CD8-positive, alpha-beta memory T cell (primary cell): ENCODE measurements at regions not wholly inside any gene's neighbourhood (a gene's known extent, or its start where the extent isn't known, plus 50 kb on each side); places are given as distances from the start of the nearest gene placed in this dataset.
"Not testable (repeated sequence)": the region's sequence is repeated elsewhere in the genome, so short reads cannot be mapped to it uniquely, and the experiment has no call there.

Experiments
- CTCF ChIA-PET: fragments of 350-600 bp; sonication (Branson Sonifier 250); formaldehyde crosslinking; loops from one replicate; lab custom pipeline; 2021; ENCODE audit warnings: antibody characterized with exemption; lab: Charles Lee
- POLR2A ChIA-PET: fragments of 350-600 bp; sonication (Branson Sonifier 250); formaldehyde crosslinking; loops from one replicate; lab custom pipeline; 2021; ENCODE audit warnings: antibody characterized with exemption; lab: Charles Lee
- DNase-seq, 5 donors: peaks; one replicate each; pipeline versions ENCODE4 v3.0.0 to v3.0.0-alpha.2; 2020 to 2022; ENCODE audit warnings: mixed read lengths in 1 of 5
- H3K27ac ChIP-seq: one replicate; pipeline ENCODE4 v1.7.0; 2013; ENCODE audit warnings: low read depth, mild to moderate bottlenecking, low read length, moderate library complexity
- H3K27me3 ChIP-seq: 2 replicates; pipeline ENCODE4 v1.7.0; 2013; ENCODE audit warnings: low read length, mild to moderate bottlenecking; ENCODE audit not compliant: insufficient read depth, poor library complexity, severe bottlenecking
- H3K36me3 ChIP-seq: 2 replicates; pipeline ENCODE4 v1.7.0; 2013; ENCODE audit warnings: mild to moderate bottlenecking, low read length, moderate library complexity; ENCODE audit not compliant: insufficient read depth
- H3K4me1 ChIP-seq: 2 replicates; pipeline ENCODE4 v1.7.0; 2013; ENCODE audit warnings: mild to moderate bottlenecking, low read length, moderate library complexity; ENCODE audit not compliant: insufficient read depth
- H3K4me3 ChIP-seq: 2 replicates; pipeline ENCODE4 v1.7.0; 2013; ENCODE audit warnings: mild to moderate bottlenecking, low read length
- H3K9me3 ChIP-seq: 2 replicates; pipeline ENCODE4 v1.7.0; 2013; ENCODE audit warnings: mild to moderate bottlenecking, low read length
- H3K27ac Mint-ChIP-seq, 8 donors: one replicate each; pipeline ENCODE4 v1.8.0; 2020 to 2021; ENCODE audit warnings: mixed read lengths in 8 of 8, mild to moderate bottlenecking in 6 of 8, inconsistent platforms in 3 of 8, moderate library complexity in 3 of 8
- H3K27me3 Mint-ChIP-seq, 2 donors: one replicate each; pipeline ENCODE4 v1.8.0; 2020 to 2021; ENCODE audit warnings: mixed read lengths in 2 of 2, mild to moderate bottlenecking in 1 of 2, moderate library complexity in 1 of 2
- H3K36me3 Mint-ChIP-seq, 3 donors: one replicate each; pipeline ENCODE4 v1.8.0; 2020 to 2021; ENCODE audit warnings: mixed read lengths in 3 of 3, inconsistent platforms in 1 of 3, mild to moderate bottlenecking in 1 of 3
- H3K4me1 Mint-ChIP-seq, 3 donors: one replicate each; pipeline ENCODE4 v1.8.0; 2020 to 2021; ENCODE audit warnings: mixed read lengths in 3 of 3, inconsistent platforms in 1 of 3, mild to moderate bottlenecking in 1 of 3
- H3K4me3 Mint-ChIP-seq, 7 donors: one replicate each; pipeline ENCODE4 v1.8.0; 2020 to 2021; ENCODE audit warnings: mixed read lengths in 7 of 7, mild to moderate bottlenecking in 6 of 7, moderate library complexity in 4 of 7, inconsistent platforms in 2 of 7
- H3K9me3 Mint-ChIP-seq, 5 donors: one replicate each; pipeline ENCODE4 v1.8.0; 2020 to 2022; ENCODE audit warnings: mixed read lengths in 5 of 5, mild to moderate bottlenecking in 3 of 5, moderate library complexity in 2 of 5, inconsistent platforms in 1 of 5

- H3K27ac ChIP-seq, H3K4me3 Mint-ChIP-seq, H3K36me3 ChIP-seq, H3K27ac Mint-ChIP-seq, H3K4me1 ChIP-seq, POLR2A ChIA-PET, H3K27me3 ChIP-seq, H3K4me1 Mint-ChIP-seq, H3K9me3 Mint-ChIP-seq, H3K4me3 ChIP-seq, H3K36me3 Mint-ChIP-seq, DNase-seq, H3K9me3 ChIP-seq: not testable (repeated sequence)
- CTCF ChIA-PET: interaction anchor here (1.4 kb wide), 1 partner anchor 108 kb away, joined by 3 read pairs; no protein-coding TSS in a partner anchor
- H3K27me3 Mint-ChIP-seq: peaks cover 3 to 45% of the 10 kb centered on the region in 2 donors
Observed at GRCh38 chr12:8282181-8282580, 54.8 kb upstream of the FAM90A1 start.

DNA sequence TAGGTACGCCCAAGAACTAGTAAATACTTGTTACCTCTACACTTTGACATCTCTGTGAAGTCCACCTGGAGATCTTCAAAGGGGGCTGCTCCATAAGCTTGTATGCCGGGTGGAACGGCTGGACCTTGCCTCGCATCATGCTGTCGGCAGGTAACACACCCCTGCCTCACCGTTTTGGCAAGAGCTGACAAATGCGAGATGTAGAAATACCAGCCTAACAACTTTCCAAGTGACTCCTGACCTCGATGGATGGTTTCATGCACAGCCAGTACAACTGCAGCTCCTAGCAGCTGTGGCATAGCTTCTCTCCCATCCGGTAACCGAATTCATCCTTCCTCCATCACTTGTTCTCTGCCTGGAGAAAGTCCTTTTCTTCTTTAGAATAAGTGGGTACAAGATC, 58.3 kb upstream of the FAM90A1 start:
- H3K27ac ChIP-seq, CTCF ChIA-PET, POLR2A ChIA-PET, DNase-seq, H3K36me3 ChIP-seq, H3K4me3 Mint-ChIP-seq, H3K4me3 ChIP-seq, H3K9me3 ChIP-seq, H3K4me1 Mint-ChIP-seq, H3K36me3 Mint-ChIP-seq, H3K4me1 ChIP-seq, H3K27ac Mint-ChIP-seq, H3K27me3 ChIP-seq, H3K9me3 Mint-ChIP-seq: not testable (repeated sequence)
- peaks cover 0 to 25% of the 10 kb centered on the region in 2 donors for H3K27me3 Mint-ChIP-seq

- H3K4me1 ChIP-seq, H3K27me3 ChIP-seq, POLR2A ChIA-PET, H3K4me3 Mint-ChIP-seq, H3K9me3 ChIP-seq, CTCF ChIA-PET, H3K4me3 ChIP-seq, H3K27ac ChIP-seq, DNase-seq, H3K36me3 ChIP-seq, H3K4me1 Mint-ChIP-seq, H3K9me3 Mint-ChIP-seq, H3K36me3 Mint-ChIP-seq: not testable (repeated sequence)
- Mint-ChIP-seq H3K27me3 (peaks cover 6 to 25% of the 10 kb centered on the region in 2 donors), H3K27ac (peak overlapping the region in 1 of 8 donors; percentile 43)
Observed at GRCh38 chr12:8291764-8292163, 64.3 kb upstream of the FAM90A1 start.

GRCh38 chr12:8294662-8295061, 67.2 kb upstream of the FAM90A1 start:
- H3K4me1 Mint-ChIP-seq, H3K4me3 Mint-ChIP-seq, H3K9me3 ChIP-seq, H3K36me3 Mint-ChIP-seq, H3K4me1 ChIP-seq, H3K36me3 ChIP-seq, POLR2A ChIA-PET, H3K27me3 ChIP-seq, H3K27ac Mint-ChIP-seq, DNase-seq, H3K4me3 ChIP-seq, H3K9me3 Mint-ChIP-seq, CTCF ChIA-PET, H3K27ac ChIP-seq: not testable (repeated sequence)
- peaks cover 6 to 21% of the 10 kb centered on the region in 2 donors for H3K27me3 Mint-ChIP-seq

DNA sequence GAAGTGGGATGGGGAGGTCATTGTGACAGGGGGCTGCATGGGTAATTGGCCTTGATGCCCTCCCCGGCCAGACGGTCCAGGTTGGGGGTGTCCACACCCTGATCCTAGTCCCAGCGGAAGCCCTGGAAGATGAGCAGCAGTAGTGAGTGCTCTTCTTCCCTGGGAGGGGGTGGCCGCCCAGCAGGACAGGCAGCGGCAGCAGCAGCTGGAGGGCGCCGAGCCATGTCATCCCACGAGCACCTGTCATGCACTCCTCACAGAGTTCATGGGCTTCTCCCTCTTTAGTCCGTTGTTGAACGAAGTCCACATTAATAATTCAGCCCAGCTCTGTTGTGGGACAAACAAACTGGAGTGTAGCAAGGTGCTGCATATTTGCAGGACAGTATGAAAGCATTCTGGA, 81.2 kb upstream of the FAM90A1 start:
- CTCF ChIA-PET, H3K4me3 ChIP-seq, H3K9me3 ChIP-seq, H3K27ac ChIP-seq, H3K4me1 ChIP-seq, H3K36me3 Mint-ChIP-seq, H3K36me3 ChIP-seq, H3K9me3 Mint-ChIP-seq, H3K4me3 Mint-ChIP-seq, POLR2A ChIA-PET, H3K27ac Mint-ChIP-seq, DNase-seq, H3K27me3 ChIP-seq, H3K4me1 Mint-ChIP-seq: not testable (repeated sequence)
- H3K27me3 Mint-ChIP-seq: peaks cover 4 to 19% of the 10 kb centered on the region in 2 donors

DNA sequence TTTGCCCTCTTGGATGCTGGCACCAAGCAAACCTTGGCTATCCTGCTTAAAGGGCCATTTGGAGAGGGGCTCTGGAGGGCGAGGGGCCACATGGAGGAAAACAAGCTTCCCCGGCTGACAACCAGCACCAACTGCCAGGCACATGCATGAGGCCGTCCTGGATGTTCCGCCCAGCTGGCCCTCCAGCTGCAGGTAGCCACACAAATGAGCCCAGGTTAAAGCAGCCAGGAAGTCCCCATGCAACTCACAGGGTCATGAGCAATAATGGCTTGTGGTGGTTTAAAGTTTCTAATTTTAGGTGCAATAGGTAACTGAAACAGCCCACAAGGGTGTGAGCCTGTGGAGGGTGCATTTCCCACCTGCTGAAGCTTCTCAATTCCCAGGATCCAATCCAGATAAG, 88.6 kb upstream of the FAM90A1 start:
- H3K36me3 Mint-ChIP-seq, H3K9me3 Mint-ChIP-seq, POLR2A ChIA-PET, CTCF ChIA-PET, H3K4me1 ChIP-seq, DNase-seq, H3K4me3 ChIP-seq, H3K27ac Mint-ChIP-seq, H3K4me3 Mint-ChIP-seq, H3K36me3 ChIP-seq, H3K27ac ChIP-seq, H3K9me3 ChIP-seq, H3K27me3 ChIP-seq: not testable (repeated sequence)
- H3K4me1 Mint-ChIP-seq: peaks cover 19 to 24% (median 24%) of the 10 kb centered on the region in 3 donors
- peaks cover 0 to 11% of the 10 kb centered on the region in 2 donors for H3K27me3 Mint-ChIP-seq

DNA sequence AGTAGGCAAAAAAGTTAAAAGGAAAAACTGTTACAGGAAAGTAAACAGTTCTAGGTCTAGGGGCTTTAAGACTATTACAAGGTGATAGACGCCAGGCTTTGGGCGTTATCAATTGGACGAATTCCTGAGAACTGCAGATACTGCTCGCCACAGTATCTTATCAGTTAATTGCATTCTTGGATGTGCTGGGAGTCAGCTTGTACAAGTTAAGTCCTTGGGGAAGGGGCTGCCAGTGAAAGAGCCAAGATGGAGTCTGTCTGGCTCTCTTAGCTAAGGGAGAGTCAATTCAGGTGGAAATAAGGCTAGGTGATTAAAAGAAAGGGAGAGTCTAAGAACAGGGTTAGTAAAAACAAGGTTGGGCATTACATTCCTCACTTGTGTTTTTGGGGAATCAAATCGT, 90.3 kb upstream of the FAM90A1 start:
- POLR2A ChIA-PET, H3K36me3 ChIP-seq, DNase-seq, H3K36me3 Mint-ChIP-seq, H3K9me3 ChIP-seq, H3K4me3 ChIP-seq, H3K27ac Mint-ChIP-seq, CTCF ChIA-PET, H3K4me1 ChIP-seq, H3K27me3 ChIP-seq, H3K4me3 Mint-ChIP-seq, H3K27me3 Mint-ChIP-seq, H3K27ac ChIP-seq, H3K9me3 Mint-ChIP-seq: not testable (repeated sequence)
- H3K4me1 Mint-ChIP-seq: peaks cover 19 to 26% (median 24%) of the 10 kb centered on the region in 3 donors

DNA sequence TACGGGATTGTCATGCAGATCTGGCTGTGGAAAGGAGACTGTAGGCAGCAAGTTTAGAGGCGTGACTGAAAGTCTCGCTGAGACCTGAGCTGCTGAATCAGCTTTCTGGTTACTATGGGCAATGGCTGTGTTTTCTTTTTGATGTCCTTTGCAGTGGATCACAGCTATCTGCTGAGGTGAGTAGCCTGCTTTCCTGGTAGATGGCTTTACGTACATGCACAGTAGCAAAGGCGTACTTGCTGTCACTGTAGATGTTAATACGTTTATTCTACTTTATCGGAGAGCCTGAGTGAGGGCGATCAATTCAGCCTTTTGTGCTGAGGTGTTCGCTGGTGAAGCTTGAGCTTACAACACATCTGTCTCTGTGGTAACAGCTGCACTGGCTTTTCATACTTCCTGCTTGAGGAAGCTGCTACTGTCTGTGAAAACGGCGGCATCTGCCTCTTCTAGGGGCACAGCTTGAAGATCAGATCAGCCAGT, 92.9 kb upstream of the FAM90A1 start:
- H3K9me3 ChIP-seq, H3K27me3 ChIP-seq, POLR2A ChIA-PET, H3K9me3 Mint-ChIP-seq, H3K36me3 ChIP-seq, CTCF ChIA-PET, H3K36me3 Mint-ChIP-seq, H3K27me3 Mint-ChIP-seq, H3K4me1 ChIP-seq: not testable (repeated sequence)
- H3K27ac ChIP-seq: peak overlapping the region; percentile 71
- Mint-ChIP-seq H3K4me1 (peaks cover 19 to 26% (median 24%) of the 10 kb centered on the region in 3 donors), H3K27ac (peak overlapping the region; percentile 92 to 99 (median 95)), H3K4me3 (peak overlapping the region; percentile 75 to 91 (median 83))
- H3K4me3 ChIP-seq: peak overlapping the region; percentile 44
- DNase-seq: peak; percentile 23 to 70 (median 40)
